ENCODE measurements at regions not wholly inside any gene's neighbourhood (a gene's known extent, or its start where the extent isn't known, plus 50 kb on each side); places are given as distances from the start of the nearest gene placed in this dataset.

- no peak for DNase-seq (ENCODE audit: low read depth)
- H3K4me3 ChIP-seq (ENCODE audit: control insufficient read depth, low read depth, low read length) = no peak overlapping the region
- TF ChIP-seq, protein P1, sequence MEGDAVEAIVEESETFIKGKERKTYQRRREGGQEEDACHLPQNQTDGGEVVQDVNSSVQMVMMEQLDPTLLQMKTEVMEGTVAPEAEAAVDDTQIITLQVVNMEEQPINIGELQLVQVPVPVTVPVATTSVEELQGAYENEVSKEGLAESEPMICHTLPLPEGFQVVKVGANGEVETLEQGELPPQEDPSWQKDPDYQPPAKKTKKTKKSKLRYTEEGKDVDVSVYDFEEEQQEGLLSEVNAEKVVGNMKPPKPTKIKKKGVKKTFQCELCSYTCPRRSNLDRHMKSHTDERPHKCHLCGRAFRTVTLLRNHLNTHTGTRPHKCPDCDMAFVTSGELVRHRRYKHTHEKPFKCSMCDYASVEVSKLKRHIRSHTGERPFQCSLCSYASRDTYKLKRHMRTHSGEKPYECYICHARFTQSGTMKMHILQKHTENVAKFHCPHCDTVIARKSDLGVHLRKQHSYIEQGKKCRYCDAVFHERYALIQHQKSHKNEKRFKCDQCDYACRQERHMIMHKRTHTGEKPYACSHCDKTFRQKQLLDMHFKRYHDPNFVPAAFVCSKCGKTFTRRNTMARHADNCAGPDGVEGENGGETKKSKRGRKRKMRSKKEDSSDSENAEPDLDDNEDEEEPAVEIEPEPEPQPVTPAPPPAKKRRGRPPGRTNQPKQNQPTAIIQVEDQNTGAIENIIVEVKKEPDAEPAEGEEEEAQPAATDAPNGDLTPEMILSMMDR (IDR thresholded peaks at IDR 0.05; ENCODE audit: control insufficient read depth, insufficient read depth, low read depth, low read length, missing control alignments) = no peak
Measured at GRCh38 chr9:24460781-24461180, 84.9 kb downstream of the IZUMO3 start.

GRCh38 chr9:24459953-24460352 lies 85.7 kb downstream of the IZUMO3 start:
- TF ChIP-seq, protein P1 (IDR thresholded peaks at IDR 0.05; ENCODE audit: control insufficient read depth, insufficient read depth, low read depth, low read length, missing control alignments) = no peak
- H3K4me3 ChIP-seq (ENCODE audit: control insufficient read depth, low read depth, low read length) = no peak overlapping the region
- no peak for DNase-seq (ENCODE audit: low read depth)

DNA sequence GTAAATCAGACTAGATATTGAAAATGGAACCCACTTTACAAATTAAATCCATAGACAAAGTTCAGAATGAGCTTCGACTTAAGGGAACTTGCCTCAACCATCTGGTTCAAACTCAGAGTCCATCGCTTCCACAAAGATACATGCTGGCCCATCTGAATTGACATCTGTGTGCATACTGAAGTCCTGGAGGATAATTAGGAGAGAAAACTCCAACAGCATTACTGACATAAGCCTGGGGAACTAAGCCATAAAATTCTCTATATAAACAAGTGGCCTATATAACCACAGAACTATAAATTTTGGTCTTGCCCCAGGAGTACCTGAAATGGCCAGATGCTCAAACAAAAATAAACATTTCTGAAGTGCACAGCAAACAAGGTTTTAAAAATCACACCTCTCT lies 94.4 kb downstream of the IZUMO3 start:
- TF ChIP-seq, protein P1 (IDR thresholded peaks at IDR 0.05; ENCODE audit: control insufficient read depth, insufficient read depth, low read depth, low read length, missing control alignments) = no peak
- DNase-seq (ENCODE audit: low read depth) = no peak
- no peak overlapping the region for H3K4me3 ChIP-seq (ENCODE audit: control insufficient read depth, low read depth, low read length)

DNA sequence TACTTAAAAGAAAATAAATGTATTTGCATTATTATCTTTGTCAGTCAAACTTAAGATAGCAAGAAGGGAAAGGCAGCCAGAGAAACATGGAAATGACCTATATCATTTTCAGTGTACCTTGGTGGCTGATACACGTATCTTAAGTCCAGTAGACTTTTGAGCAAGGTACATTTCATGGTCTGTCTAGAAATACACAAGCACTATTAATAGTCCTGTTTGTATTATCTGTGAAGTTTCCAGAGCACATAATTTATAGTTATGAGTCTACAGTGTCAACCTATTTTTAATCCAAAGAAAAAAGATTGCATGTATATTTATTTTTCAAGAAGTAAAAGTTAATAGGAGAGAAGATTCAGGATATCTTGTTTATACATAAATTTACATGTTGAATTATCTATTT lies 95.7 kb downstream of the IZUMO3 start:
- H3K4me3 ChIP-seq (ENCODE audit: control insufficient read depth, low read depth, low read length) = no peak overlapping the region
- TF ChIP-seq, protein P1 (IDR thresholded peaks at IDR 0.05; ENCODE audit: control insufficient read depth, insufficient read depth, low read depth, low read length, missing control alignments) = no peak
- DNase-seq (ENCODE audit: low read depth) = no peak

DNA sequence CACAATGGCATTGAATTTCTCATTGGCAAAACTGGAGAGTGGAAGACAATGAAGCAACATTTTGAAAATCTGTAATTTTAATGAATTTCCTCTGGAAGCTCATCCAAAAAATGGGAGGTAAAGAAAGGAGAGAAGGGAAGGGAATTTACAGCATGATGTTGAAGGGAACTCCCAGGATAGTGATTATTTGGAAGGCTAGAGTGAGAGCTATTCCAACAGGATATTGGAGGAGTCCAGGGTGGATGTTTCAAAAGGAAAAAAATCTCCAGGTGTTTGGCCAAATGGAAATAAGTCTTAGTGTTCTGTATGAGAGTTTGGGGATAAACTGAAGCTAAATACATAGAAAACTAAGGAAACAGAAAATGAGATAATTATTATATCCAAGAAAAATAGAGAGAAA lies 106.2 kb downstream of the IZUMO3 start:
- no peak for DNase-seq (ENCODE audit: low read depth)
- no peak overlapping the region for H3K4me3 ChIP-seq (ENCODE audit: control insufficient read depth, low read depth, low read length)
- TF ChIP-seq, protein P1 (IDR thresholded peaks at IDR 0.05; ENCODE audit: control insufficient read depth, insufficient read depth, low read depth, low read length, missing control alignments) = no peak

DNA sequence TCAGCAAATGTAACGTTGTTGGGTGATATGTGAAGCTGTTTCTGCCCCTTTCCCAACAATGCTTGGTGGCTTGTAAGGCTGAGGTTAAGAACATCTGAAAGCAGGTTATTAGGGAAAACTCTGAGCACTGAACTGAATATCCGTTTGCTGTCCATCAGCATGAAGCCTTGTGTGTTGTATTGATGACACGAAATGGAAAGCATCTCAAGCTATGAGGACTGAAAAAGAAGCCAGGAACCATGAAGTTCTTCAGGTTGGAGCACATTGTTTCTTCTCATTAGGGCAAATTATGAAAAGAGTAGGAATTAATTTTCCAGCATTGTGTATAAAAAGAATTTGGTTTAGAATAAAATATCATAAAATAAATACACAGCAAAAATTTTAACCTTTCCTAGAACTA lies 106.8 kb downstream of the IZUMO3 start:
- TF ChIP-seq, protein P1 (IDR thresholded peaks at IDR 0.05; ENCODE audit: control insufficient read depth, insufficient read depth, low read depth, low read length, missing control alignments) = no peak
- no peak for DNase-seq (ENCODE audit: low read depth)
- no peak overlapping the region for H3K4me3 ChIP-seq (ENCODE audit: control insufficient read depth, low read depth, low read length)

- no peak for DNase-seq (ENCODE audit: low read depth)
- H3K4me3 ChIP-seq (ENCODE audit: control insufficient read depth, low read depth, low read length) = no peak overlapping the region
- TF ChIP-seq, protein P1 (IDR thresholded peaks at IDR 0.05; ENCODE audit: control insufficient read depth, insufficient read depth, low read depth, low read length, missing control alignments) = no peak
Measured at GRCh38 chr9:24436761-24437160, 108.9 kb downstream of the IZUMO3 start.
